DMS153 (cell line): ENCODE measurements at regions not wholly inside any gene's neighbourhood (a gene's known extent, or its start where the extent isn't known, plus 50 kb on each side); places are given as distances from the start of the nearest gene placed in this dataset.
A peak's percentile ranks its signal among the peaks of the same experiment; 100 is the strongest.

Experiments used
- DNase-seq: peaks from one replicate; lab custom pipeline; 2025; lab: John Stamatoyannopoulos, UW

GRCh38 chr9:82495884-82496777, 507.6 kb downstream of the SPATA31D1 start:
- no peak for DNase-seq

- DNase-seq = no peak
These were observed 510.2 kb downstream of the SPATA31D1 start for GRCh38 chr9:82498541-82499317.

GRCh38 chr9:82499337-82499736, 510.8 kb downstream of the SPATA31D1 start:
- DNase-seq = no peak

GRCh38 chr9:82504620-82505019, 516.0 kb downstream of the SPATA31D1 start:
- no peak for DNase-seq

GRCh38 chr9:82511626-82512025, 523.1 kb downstream of the SPATA31D1 start:
- DNase-seq = no peak

- DNase-seq = no peak
These were observed 524.2 kb downstream of the SPATA31D1 start for GRCh38 chr9:82512728-82513127.

- no peak for DNase-seq
These were observed 524.7 kb downstream of the SPATA31D1 start for GRCh38 chr9:82513242-82513751.

GRCh38 chr9:82513976-82514735, 525.6 kb downstream of the SPATA31D1 start:
- DNase-seq = no peak

GRCh38 chr9:82518868-82519267, 530.3 kb downstream of the SPATA31D1 start:
- DNase-seq = no peak

GRCh38 chr9:82519332-82519731, 530.8 kb downstream of the SPATA31D1 start:
- DNase-seq = no peak

GRCh38 chr9:82524407-82524806, 535.8 kb downstream of the SPATA31D1 start:
- no peak for DNase-seq

- no peak for DNase-seq
These were observed 536.4 kb downstream of the RASEF start for GRCh38 chr9:82526577-82526976.

GRCh38 chr9:82531795-82532194, 531.1 kb downstream of the RASEF start:
- no peak for DNase-seq

- peak; percentile 26 for DNase-seq
These were observed 530.3 kb downstream of the RASEF start for GRCh38 chr9:82532504-82533180.

GRCh38 chr9:82535432-82535998, 527.4 kb downstream of the RASEF start:
- no peak for DNase-seq

GRCh38 chr9:82538634-82539033, 524.3 kb downstream of the RASEF start:
- DNase-seq = no peak

- no peak for DNase-seq
These were observed 523.8 kb downstream of the RASEF start for GRCh38 chr9:82539146-82539545.

- no peak for DNase-seq
These were observed 522.9 kb downstream of the RASEF start for GRCh38 chr9:82539856-82540579.

GRCh38 chr9:82543726-82544125, 519.2 kb downstream of the RASEF start:
- no peak for DNase-seq

- DNase-seq = no peak
These were observed 516.8 kb downstream of the RASEF start for GRCh38 chr9:82546136-82546535.

- no peak for DNase-seq
These were observed 514.9 kb downstream of the RASEF start for GRCh38 chr9:82547995-82548394.
